ENCODE measurements at regions not wholly inside any gene's neighbourhood (a gene's known extent, or its start where the extent isn't known, plus 50 kb on each side); places are given as distances from the start of the nearest gene placed in this dataset.

GRCh38 chr5:98110791-98111190, 662.7 kb upstream of the RGMB start:
- H3K4me3 ChIP-seq (ENCODE audit: low read depth, low read length), result no peak overlapping the region
- TF ChIP-seq CTCF (conservative IDR thresholded peaks at IDR 0.05; ENCODE audit: low read depth, low read length), result no peak
- DNase-seq (ENCODE audit: low read depth), result no peak

- TF ChIP-seq CTCF (conservative IDR thresholded peaks at IDR 0.05; ENCODE audit: low read depth, low read length), result peak; percentile 4
- DNase-seq (ENCODE audit: low read depth), result no peak
- no peak overlapping the region for H3K4me3 ChIP-seq (ENCODE audit: low read depth, low read length)
Observed at GRCh38 chr5:98111686-98112085, 661.8 kb upstream of the RGMB start.

- DNase-seq (ENCODE audit: low read depth), result no peak
- no peak for TF ChIP-seq CTCF (conservative IDR thresholded peaks at IDR 0.05; ENCODE audit: low read depth, low read length)
Observed at GRCh38 chr5:98121036-98121936, 652.2 kb upstream of the RGMB start.

GRCh38 chr5:98128271-98128670, 645.2 kb upstream of the RGMB start:
- no peak for DNase-seq (ENCODE audit: low read depth)
- no peak for TF ChIP-seq CTCF (conservative IDR thresholded peaks at IDR 0.05; ENCODE audit: low read depth, low read length)
- no peak overlapping the region for H3K4me3 ChIP-seq (ENCODE audit: low read depth, low read length)

More at GRCh38 chr5:98121036-98121936, 652.2 kb upstream of the RGMB start:
- H3K4me3 ChIP-seq (ENCODE audit: low read depth, low read length), result no peak overlapping the region

GRCh38 chr5:98128846-98129245, 644.6 kb upstream of the RGMB start:
- TF ChIP-seq CTCF (conservative IDR thresholded peaks at IDR 0.05; ENCODE audit: low read depth, low read length), result no peak
- DNase-seq (ENCODE audit: low read depth), result no peak
- H3K4me3 ChIP-seq (ENCODE audit: low read depth, low read length), result no peak overlapping the region

GRCh38 chr5:98130261-98131035, 643.0 kb upstream of the RGMB start:
- no peak overlapping the region for H3K4me3 ChIP-seq (ENCODE audit: low read depth, low read length)
- no peak for DNase-seq (ENCODE audit: low read depth)
- TF ChIP-seq CTCF (conservative IDR thresholded peaks at IDR 0.05; ENCODE audit: low read depth, low read length), result no peak
